Right atrium auricular region (tissue), 2 donors: ENCODE measurements at regions not wholly inside any gene's neighbourhood (a gene's known extent, or its start where the extent isn't known, plus 50 kb on each side); places are given as distances from the start of the nearest gene placed in this dataset.

Source experiments
- DNase-seq: peaks from one replicate; pipeline ENCODE4 v3.0.0-alpha.2; 2019; ENCODE audit warnings: low spot score
- H3K27ac ChIP-seq, 2 donors: fragments of 200-600 bp; sonication (generic); 1 replicate in 1 of 2; 2 replicates in 1 of 2; pipeline ENCODE4 v1.5.1; 2016 to 2019
- H3K27me3 ChIP-seq, 2 donors: fragments of 200-600 bp; sonication (generic); one replicate each; pipeline versions ENCODE4 v1.5.1 to v1.6.0; 2017 to 2019
- H3K36me3 ChIP-seq: fragments of 200-600 bp; sonication (generic); one replicate; pipeline ENCODE4 v1.5.1; 2016
- H3K4me1 ChIP-seq, 2 donors: fragments of 200-600 bp; sonication (generic); one replicate each; pipeline versions ENCODE4 v1.5.1 to v1.6.0; 2017 to 2019
- H3K4me3 ChIP-seq, 2 donors: fragments of 200-600 bp; sonication (generic); 1 replicate in 1 of 2; 2 replicates in 1 of 2; pipeline ENCODE4 v1.5.1; 2017 to 2019; ENCODE audit warnings: mild to moderate bottlenecking in 1 of 2, moderate library complexity in 1 of 2
- H3K9me3 ChIP-seq, 2 donors: fragments of 200-600 bp; sonication (generic); one replicate each; pipeline ENCODE4 v1.5.1; 2019
- TF ChIP-seq, protein P1 (sequence below), 2 donors: fragments of 200-600 bp; sonication (generic); IDR thresholded peaks; one replicate each; pipeline ENCODE4 v1.5.1; 2019; ENCODE audit warnings: antibody characterized with exemption in 2 of 2

DNA sequence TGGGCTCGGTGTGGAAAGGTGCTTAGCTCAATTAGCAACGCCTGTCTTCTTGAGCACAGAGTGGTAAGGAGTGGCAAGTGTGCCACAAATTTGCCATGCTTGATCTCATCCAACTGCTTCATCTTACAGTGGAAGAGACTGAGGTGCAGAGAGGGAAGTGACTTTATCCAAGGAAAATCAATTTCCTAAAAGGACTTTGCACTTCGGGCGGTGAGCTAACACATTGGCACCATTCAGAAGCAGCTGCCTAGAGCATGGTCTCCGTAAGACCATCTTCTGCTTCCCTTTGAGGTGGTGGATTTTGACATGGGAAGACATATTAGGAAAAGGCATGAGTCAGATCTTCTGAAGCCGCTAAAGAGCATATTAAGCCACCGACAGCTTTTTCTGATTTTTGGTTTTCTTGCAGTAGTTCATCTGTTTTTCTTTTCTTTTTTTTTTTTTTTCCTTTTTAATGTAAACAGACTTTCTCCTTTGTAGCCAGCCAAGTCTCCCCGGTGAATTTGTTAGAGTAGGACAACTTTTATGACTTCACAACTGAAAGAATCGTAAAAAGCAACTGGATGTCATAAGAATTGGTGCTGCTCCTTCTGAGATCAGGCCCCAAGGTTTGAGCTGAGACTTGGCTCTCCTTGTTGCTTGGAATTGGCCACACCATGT, 273.2 kb downstream of the CDC5L start:
- no peak for DNase-seq
- Histone ChIP-seq H3K27ac (no peak overlapping the region), H3K4me3 (no peak overlapping the region), H3K4me1 (peaks cover 0 to 1% of the 10 kb centered on the region in 2 donors), H3K36me3 (no peaks in the 10 kb centered on the region), H3K27me3 (no peaks in the 10 kb centered on the region), H3K9me3 (no peaks in the 10 kb centered on the region)
- TF ChIP-seq, protein P1, sequence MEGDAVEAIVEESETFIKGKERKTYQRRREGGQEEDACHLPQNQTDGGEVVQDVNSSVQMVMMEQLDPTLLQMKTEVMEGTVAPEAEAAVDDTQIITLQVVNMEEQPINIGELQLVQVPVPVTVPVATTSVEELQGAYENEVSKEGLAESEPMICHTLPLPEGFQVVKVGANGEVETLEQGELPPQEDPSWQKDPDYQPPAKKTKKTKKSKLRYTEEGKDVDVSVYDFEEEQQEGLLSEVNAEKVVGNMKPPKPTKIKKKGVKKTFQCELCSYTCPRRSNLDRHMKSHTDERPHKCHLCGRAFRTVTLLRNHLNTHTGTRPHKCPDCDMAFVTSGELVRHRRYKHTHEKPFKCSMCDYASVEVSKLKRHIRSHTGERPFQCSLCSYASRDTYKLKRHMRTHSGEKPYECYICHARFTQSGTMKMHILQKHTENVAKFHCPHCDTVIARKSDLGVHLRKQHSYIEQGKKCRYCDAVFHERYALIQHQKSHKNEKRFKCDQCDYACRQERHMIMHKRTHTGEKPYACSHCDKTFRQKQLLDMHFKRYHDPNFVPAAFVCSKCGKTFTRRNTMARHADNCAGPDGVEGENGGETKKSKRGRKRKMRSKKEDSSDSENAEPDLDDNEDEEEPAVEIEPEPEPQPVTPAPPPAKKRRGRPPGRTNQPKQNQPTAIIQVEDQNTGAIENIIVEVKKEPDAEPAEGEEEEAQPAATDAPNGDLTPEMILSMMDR (IDR thresholded peaks at IDR 0.05), result no peak

DNA sequence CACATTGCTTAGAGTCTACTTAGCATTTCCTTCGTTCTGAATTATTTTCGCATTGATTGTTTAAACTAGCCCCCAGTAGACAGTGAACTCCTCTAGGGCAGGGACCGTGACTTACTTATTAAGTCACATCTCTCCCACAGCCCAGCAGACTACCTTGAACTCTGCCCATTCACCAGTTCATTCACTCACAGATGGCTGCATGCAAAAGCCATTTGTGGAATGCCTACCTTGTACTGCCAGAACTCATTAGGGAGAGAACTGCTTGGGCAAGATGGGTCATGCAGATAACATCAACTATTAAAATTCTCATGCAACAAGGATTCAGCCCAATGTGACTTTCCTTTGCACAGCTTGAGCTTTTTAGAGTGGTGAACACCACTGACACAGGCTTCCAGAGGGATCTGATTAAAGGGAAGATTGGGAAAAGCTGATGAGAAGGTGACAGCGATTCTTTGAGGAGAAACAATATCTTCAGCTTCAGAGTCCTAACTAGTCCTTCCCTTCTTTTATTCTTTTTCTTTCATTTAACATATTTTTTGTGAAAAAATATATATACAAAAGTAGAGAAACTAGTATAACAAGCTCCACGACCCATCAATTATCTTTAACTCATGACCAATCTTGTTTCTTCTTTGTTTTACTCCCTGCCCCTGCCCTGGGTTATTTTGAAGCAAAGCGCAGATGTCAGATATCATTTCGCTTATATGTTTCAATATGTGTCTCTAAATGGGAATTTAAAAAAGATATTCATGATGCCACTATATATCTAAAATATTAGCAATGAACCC, 273.9 kb downstream of the CDC5L start:
- H3K4me3 ChIP-seq, result no peak overlapping the region
- no peak overlapping the region for H3K27ac ChIP-seq
- no peaks in the 10 kb centered on the region for H3K9me3 ChIP-seq
- TF ChIP-seq, protein P1 (IDR thresholded peaks at IDR 0.05), result no peak
- H3K36me3 ChIP-seq, result no peaks in the 10 kb centered on the region
- H3K27me3 ChIP-seq, result no peaks in the 10 kb centered on the region
- no peak for DNase-seq
- no peaks in the 10 kb centered on the region for H3K4me1 ChIP-seq

DNA sequence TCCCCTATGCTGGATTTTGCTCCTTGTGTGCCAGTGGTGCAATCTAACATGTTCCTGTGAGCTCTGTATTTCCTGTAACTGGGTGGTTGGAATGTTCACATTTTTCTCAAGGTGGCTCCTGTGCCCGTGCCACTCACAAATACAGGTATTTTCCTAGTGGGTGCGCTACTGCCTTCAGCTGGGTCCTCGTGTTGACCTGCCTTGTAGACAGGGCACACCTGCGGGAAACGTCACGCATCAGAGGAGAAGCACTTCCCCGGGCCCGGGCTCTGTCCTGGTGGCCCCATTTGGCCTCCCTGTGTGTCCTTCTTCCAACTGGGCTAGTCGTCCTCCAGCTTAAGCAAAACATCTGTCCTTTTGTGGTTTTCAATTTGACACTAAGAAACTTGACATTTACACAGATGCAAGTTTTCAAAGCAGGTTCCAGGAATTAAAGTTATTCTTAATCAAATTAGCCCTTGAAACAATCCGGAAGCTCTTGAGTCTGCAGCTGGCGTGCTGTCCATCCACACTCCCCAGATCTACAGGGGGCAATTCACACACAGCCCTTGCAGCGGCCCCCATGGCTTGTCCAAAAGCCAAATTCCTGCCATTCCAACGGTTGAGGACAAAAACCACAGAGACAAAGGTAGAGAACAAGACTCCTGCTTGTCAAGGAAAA, 275.1 kb downstream of the CDC5L start:
- TF ChIP-seq, protein P1 (IDR thresholded peaks at IDR 0.05), result no peak
- Histone ChIP-seq H3K4me1 (no peaks in the 10 kb centered on the region), H3K27me3 (no peaks in the 10 kb centered on the region), H3K27ac (no peak overlapping the region), H3K4me3 (no peak overlapping the region), H3K9me3 (no peaks in the 10 kb centered on the region), H3K36me3 (no peaks in the 10 kb centered on the region)
- no peak for DNase-seq

DNA sequence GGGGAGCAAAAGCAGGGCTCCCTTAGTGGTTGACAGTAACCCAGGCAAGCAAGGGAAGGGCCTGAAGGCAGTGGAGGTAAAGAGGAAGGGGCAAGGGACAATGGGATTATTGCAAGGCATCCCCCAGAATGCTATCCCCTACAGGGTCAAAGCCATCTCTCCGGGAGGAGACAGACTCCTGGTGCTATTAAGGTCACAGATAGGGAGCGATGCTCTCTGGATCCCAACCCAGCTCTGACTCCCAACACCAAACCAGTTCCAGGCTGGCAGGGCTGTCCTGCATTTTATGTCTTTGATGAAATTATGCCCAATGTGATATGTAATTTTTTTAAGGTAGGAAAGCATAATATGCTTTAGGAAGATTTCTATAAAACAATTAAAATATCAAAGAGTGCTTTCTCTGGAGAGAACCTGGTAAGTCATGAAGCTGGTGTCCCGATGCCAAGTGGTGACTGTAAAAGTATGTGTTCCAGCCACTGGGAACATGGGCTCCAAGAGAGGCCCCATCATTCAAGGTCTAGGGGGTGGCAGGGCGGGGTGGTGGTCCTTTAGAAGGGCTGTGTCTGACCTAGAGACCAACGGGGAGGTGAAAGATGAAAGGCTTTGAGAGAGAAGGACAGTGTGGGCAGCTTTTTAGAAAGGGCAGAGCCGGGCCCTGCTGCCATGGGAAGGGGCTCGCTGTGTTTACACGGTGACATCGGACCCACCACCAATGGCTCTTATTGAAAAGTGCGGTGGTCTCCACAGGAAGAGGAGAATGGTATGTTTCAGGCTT, 276.5 kb downstream of the CDC5L start:
- Histone ChIP-seq H3K36me3 (no peaks in the 10 kb centered on the region), H3K27ac (no peak overlapping the region), H3K27me3 (no peaks in the 10 kb centered on the region), H3K4me3 (no peak overlapping the region), H3K9me3 (no peaks in the 10 kb centered on the region), H3K4me1 (no peaks in the 10 kb centered on the region)
- TF ChIP-seq, protein P1 (IDR thresholded peaks at IDR 0.05), result no peak
- no peak for DNase-seq

DNA sequence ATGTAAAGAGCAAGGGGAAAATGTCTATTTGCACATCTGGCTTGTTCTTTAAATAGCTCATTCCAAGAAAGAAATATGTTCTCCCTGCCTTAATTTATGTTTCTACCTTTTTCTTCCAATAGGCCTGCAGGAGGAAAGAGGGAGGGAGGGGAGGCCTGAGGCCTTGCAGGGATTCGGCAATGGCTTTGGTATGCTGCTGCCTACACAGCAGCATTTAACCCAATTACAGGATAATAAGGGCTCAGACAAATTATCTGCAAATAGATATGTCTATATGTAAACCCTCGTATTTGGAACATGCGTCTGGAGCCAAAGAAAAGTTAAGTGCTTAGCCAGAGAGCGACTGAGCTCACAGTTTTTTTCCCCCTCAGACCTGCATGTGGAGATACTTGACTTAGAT, 277.2 kb downstream of the CDC5L start:
- Histone ChIP-seq H3K4me3 (no peak overlapping the region), H3K4me1 (no peaks in the 10 kb centered on the region), H3K27me3 (no peaks in the 10 kb centered on the region), H3K36me3 (no peaks in the 10 kb centered on the region), H3K27ac (no peak overlapping the region), H3K9me3 (no peaks in the 10 kb centered on the region)
- TF ChIP-seq, protein P1 (IDR thresholded peaks at IDR 0.05), result no peak
- no peak for DNase-seq
